ENCODE measurements at regions not wholly inside any gene's neighbourhood (a gene's known extent, or its start where the extent isn't known, plus 50 kb on each side); places are given as distances from the start of the nearest gene placed in this dataset.
"Not testable (repeated sequence)": the region's sequence is repeated elsewhere in the genome, so short reads cannot be mapped to it uniquely, and the experiment has no call there.

GRCh38 chr11:104774578-104774977 lies 123.7 kb downstream of the CASP12 start:
- H3K4me1 ChIP-seq = peaks cover 0 to 16% (median 7%) of the 10 kb centered on the region in 4 donors
- H3K9me3 ChIP-seq = no peaks in the 10 kb centered on the region
- 53 to 82% methylated on average over 2 of the region's 2 CpGs for WGBS, 2 donors
- no peak for DNase-seq
- no peaks in the 10 kb centered on the region for H3K27me3 ChIP-seq
- intact Hi-C loops (cut with DNase I) = no loop called here
- H3K27ac ChIP-seq = no peak overlapping the region
- H3K4me3 ChIP-seq = no peak overlapping the region
- no peaks in the 10 kb centered on the region for H3K36me3 ChIP-seq
- no peak for TF ChIP-seq POLR2A (IDR thresholded peaks at IDR 0.05)
- TF ChIP-seq, protein P1, sequence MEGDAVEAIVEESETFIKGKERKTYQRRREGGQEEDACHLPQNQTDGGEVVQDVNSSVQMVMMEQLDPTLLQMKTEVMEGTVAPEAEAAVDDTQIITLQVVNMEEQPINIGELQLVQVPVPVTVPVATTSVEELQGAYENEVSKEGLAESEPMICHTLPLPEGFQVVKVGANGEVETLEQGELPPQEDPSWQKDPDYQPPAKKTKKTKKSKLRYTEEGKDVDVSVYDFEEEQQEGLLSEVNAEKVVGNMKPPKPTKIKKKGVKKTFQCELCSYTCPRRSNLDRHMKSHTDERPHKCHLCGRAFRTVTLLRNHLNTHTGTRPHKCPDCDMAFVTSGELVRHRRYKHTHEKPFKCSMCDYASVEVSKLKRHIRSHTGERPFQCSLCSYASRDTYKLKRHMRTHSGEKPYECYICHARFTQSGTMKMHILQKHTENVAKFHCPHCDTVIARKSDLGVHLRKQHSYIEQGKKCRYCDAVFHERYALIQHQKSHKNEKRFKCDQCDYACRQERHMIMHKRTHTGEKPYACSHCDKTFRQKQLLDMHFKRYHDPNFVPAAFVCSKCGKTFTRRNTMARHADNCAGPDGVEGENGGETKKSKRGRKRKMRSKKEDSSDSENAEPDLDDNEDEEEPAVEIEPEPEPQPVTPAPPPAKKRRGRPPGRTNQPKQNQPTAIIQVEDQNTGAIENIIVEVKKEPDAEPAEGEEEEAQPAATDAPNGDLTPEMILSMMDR (IDR thresholded peaks at IDR 0.05) = no peak
- no peak for TF ChIP-seq POLR2AphosphoS5 (IDR thresholded peaks at IDR 0.05)
- no peak for TF ChIP-seq EP300 (IDR thresholded peaks at IDR 0.05)

- no peak overlapping the region for H3K4me3 ChIP-seq
- no peaks in the 10 kb centered on the region for H3K36me3 ChIP-seq
- TF ChIP-seq, protein P1 (IDR thresholded peaks at IDR 0.05) = no peak
- no peak for TF ChIP-seq EP300 (IDR thresholded peaks at IDR 0.05)
- peak in 1 of 4 donors; percentile 34 for TF ChIP-seq POLR2AphosphoS5 (IDR thresholded peaks at IDR 0.05)
- intact Hi-C loops (cut with DNase I) = no loop called here
- H3K9me3 ChIP-seq = no peaks in the 10 kb centered on the region
- 49 to 67% methylated on average over 6 of the region's 6 CpGs for WGBS, 2 donors
- H3K4me1 ChIP-seq = peaks cover 0 to 16% (median 7%) of the 10 kb centered on the region in 4 donors
- DNase-seq = no peak
- H3K27me3 ChIP-seq = no peaks in the 10 kb centered on the region
- H3K27ac ChIP-seq = peak overlapping the region in 1 of 4 donors; percentile 35
Measured at GRCh38 chr11:104772806-104773241, 125.4 kb downstream of the CASP12 start.

- peak overlapping the region in 1 of 4 donors; percentile 35 for H3K27ac ChIP-seq
- no peak overlapping the region for H3K4me3 ChIP-seq
- H3K9me3 ChIP-seq = no peaks in the 10 kb centered on the region
- 60 to 85% methylated on average over 3 of the region's 3 CpGs for WGBS, 2 donors
- peaks cover 0 to 16% (median 7%) of the 10 kb centered on the region in 4 donors for H3K4me1 ChIP-seq
- TF ChIP-seq EP300 (IDR thresholded peaks at IDR 0.05) (no peak), POLR2A (IDR thresholded peaks at IDR 0.05) (no peak), POLR2AphosphoS5 (IDR thresholded peaks at IDR 0.05) (no peak)
- TF ChIP-seq, protein P1 (IDR thresholded peaks at IDR 0.05) = no peak
- DNase-seq = no peak
- H3K36me3 ChIP-seq = no peaks in the 10 kb centered on the region
- intact Hi-C loops (cut with DNase I) = no loop called here
- H3K27me3 ChIP-seq = no peaks in the 10 kb centered on the region
Measured at GRCh38 chr11:104771763-104772162, 126.5 kb downstream of the CASP12 start.

DNA sequence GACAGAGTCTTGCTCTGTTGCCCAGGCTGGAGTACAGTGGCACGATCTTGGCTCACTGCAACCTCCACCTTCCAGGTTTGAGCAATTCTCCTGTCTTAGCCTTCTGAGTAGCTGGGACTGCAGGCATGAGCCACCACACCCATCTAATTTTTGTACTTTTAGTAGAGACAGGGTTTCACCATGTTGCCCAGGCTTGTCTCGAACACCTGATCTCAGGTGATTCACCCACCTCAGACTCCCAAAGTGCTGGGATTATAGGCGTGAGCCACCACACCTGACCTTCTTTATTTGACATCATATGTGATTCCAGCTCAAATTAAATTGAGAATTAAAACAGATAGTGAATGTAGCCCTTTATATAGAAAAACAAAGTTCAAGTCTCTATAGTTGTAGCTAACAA lies 127.2 kb downstream of the CASP12 start:
- H3K9me3 ChIP-seq; H3K4me3 ChIP-seq; H3K27me3 ChIP-seq; intact Hi-C loops (cut with DNase I); H3K36me3 ChIP-seq; DNase-seq; H3K27ac ChIP-seq: not testable (repeated sequence)
- H3K4me1 ChIP-seq = peaks cover 0 to 16% (median 7%) of the 10 kb centered on the region in 4 donors
- 88 to 91% methylated on average over 3 of the region's 3 CpGs for whole genome bisulfite sequencing, 2 donors

DNA sequence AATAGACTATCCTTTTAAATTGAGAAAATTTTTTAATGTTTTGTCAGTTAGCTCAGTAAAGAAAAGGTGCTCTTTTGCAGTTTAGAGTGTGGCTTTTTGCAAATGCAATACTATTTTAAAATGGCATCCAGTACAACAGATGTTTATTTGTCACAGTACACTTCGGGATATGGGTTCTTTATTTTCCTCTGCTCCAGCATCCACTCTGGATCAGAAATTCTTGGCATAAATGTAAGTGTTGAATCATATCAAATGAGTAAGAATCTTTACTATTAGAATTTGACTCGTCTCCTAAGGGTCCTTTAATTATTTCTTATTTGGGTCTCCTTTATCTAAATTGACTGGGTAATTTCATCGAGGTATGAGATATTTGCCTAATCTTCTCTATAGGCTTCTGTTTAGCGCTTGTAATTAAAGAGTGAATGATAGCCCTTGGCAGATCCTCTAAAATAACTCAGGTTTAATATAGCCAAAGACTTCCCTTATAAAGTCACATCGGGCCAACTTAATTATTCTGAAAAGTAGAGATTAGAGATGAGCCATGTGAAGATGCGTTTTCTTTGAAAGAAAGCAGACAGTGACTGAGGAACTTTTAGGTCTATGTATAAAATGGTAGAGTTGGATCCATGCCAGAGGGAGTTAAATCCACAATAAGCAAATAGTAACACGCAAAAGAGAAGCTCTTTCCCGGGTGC lies 132.7 kb downstream of the CASP12 start:
- 77 to 85% methylated on average over 8 of the region's 8 CpGs for WGBS, 2 donors

GRCh38 chr11:104764710-104765045 lies 133.6 kb downstream of the CASP12 start:
- intact Hi-C loops (cut with DNase I) = no loop called here
- Histone ChIP-seq H3K4me3 (no peak overlapping the region), H3K27me3 (no peaks in the 10 kb centered on the region), H3K9me3 (peaks cover 0 to 3% (median 0%) of the 10 kb centered on the region in 4 donors), H3K27ac (no peak overlapping the region), H3K36me3 (no peaks in the 10 kb centered on the region), H3K4me1 (peaks cover 0 to 7% (median 0%) of the 10 kb centered on the region in 4 donors)
- DNase-seq = no peak
- 57 to 60% methylated on average over 1 of the region's 1 CpG for WGBS, 2 donors
- no peak for TF ChIP-seq EP300 (IDR thresholded peaks at IDR 0.05)
- TF ChIP-seq, protein P1 (IDR thresholded peaks at IDR 0.05) = no peak
- no peak for TF ChIP-seq POLR2AphosphoS5 (IDR thresholded peaks at IDR 0.05)

More for the DNA sequence above, 132.7 kb downstream of the CASP12 start:
- intact Hi-C loops (cut with DNase I) = no loop called here
- H3K4me1 ChIP-seq = peaks cover 0 to 7% (median 0%) of the 10 kb centered on the region in 4 donors
- no peaks in the 10 kb centered on the region for H3K36me3 ChIP-seq
- H3K9me3 ChIP-seq = no peaks in the 10 kb centered on the region
- H3K27me3 ChIP-seq = no peaks in the 10 kb centered on the region
- no peak overlapping the region for H3K4me3 ChIP-seq
- H3K27ac ChIP-seq = no peak overlapping the region
- no peak for TF ChIP-seq POLR2AphosphoS5 (IDR thresholded peaks at IDR 0.05)
- DNase-seq = no peak
